ENCODE measurements at regions not wholly inside any gene's neighbourhood (a gene's known extent, or its start where the extent isn't known, plus 50 kb on each side); places are given as distances from the start of the nearest gene placed in this dataset.

- no peak for FAIRE-seq
Measured at GRCh38 chr6:81694855-81695254, 57.6 kb downstream of the TENT5A start.

GRCh38 chr6:81694207-81694606 is 58.3 kb downstream of the TENT5A start:
- FAIRE-seq, result no peak

- FAIRE-seq, result no peak
Measured at GRCh38 chr6:81693266-81693665, 59.2 kb downstream of the TENT5A start.

- no peak for FAIRE-seq
Measured at GRCh38 chr6:81690073-81690472, 62.4 kb downstream of the TENT5A start.

GRCh38 chr6:81689580-81689979 is 62.9 kb downstream of the TENT5A start:
- FAIRE-seq, result no peak

- FAIRE-seq, result no peak
Measured at GRCh38 chr6:81683912-81684311, 68.6 kb downstream of the TENT5A start.

GRCh38 chr6:81682858-81683620 is 69.4 kb downstream of the TENT5A start:
- no peak for FAIRE-seq

- no peak for FAIRE-seq
Measured at GRCh38 chr6:81682235-81682795, 70.2 kb downstream of the TENT5A start.

- no peak for FAIRE-seq
Measured at GRCh38 chr6:81669445-81669844, 83.0 kb downstream of the TENT5A start.

- FAIRE-seq, result no peak
Measured at GRCh38 chr6:81668615-81669047, 83.8 kb downstream of the TENT5A start.

GRCh38 chr6:81666481-81666880 is 86.0 kb downstream of the TENT5A start:
- no peak for FAIRE-seq

GRCh38 chr6:81656231-81656630 is 96.2 kb downstream of the TENT5A start:
- no peak for FAIRE-seq

GRCh38 chr6:81655696-81656095 is 96.8 kb downstream of the TENT5A start:
- FAIRE-seq, result no peak

- FAIRE-seq, result no peak
Measured at GRCh38 chr6:81648502-81648901, 104.0 kb downstream of the TENT5A start.

GRCh38 chr6:81643156-81643555 is 109.3 kb downstream of the TENT5A start:
- FAIRE-seq, result no peak

GRCh38 chr6:81640891-81641290 is 111.6 kb downstream of the TENT5A start:
- FAIRE-seq, result no peak

GRCh38 chr6:81640126-81640525 is 112.4 kb downstream of the TENT5A start:
- no peak for FAIRE-seq

GRCh38 chr6:81638366-81638765 is 114.1 kb downstream of the TENT5A start:
- FAIRE-seq, result no peak

GRCh38 chr6:81636930-81637568 is 115.4 kb downstream of the TENT5A start:
- FAIRE-seq, result no peak

GRCh38 chr6:81634155-81634880 is 118.2 kb downstream of the TENT5A start:
- FAIRE-seq, result no peak

GRCh38 chr6:81633391-81633790 is 119.1 kb downstream of the TENT5A start:
- no peak for FAIRE-seq

GRCh38 chr6:81630719-81631118 is 121.8 kb downstream of the TENT5A start:
- no peak for FAIRE-seq

- FAIRE-seq, result no peak
Measured at GRCh38 chr6:81625216-81625615, 127.3 kb downstream of the TENT5A start.

- FAIRE-seq, result no peak
Measured at GRCh38 chr6:81624453-81624852, 128.0 kb downstream of the TENT5A start.
